GM12878 (cell line): ENCODE measurements at regions not wholly inside any gene's neighbourhood (a gene's known extent, or its start where the extent isn't known, plus 50 kb on each side); places are given as distances from the start of the nearest gene placed in this dataset.

Experiments used
- ATF2 ChIP-seq: IDR thresholded peaks from 2 replicates; pipeline ENCODE4 v1.6.1; 2012; ENCODE audit warnings: low read length, inconsistent platforms
- ATF3 ChIP-seq: IDR thresholded peaks from 2 replicates; pipeline ENCODE4 v1.6.1; 2011; ENCODE audit warnings: low read depth, mild to moderate bottlenecking, low read length, moderate library complexity, borderline replicate concordance; ENCODE audit errors: extremely low read depth
- CHD2 ChIP-seq: IDR thresholded peaks from 2 replicates; pipeline ENCODE4 v1.6.1; 2011; ENCODE audit warnings: low read depth, low read length, improper control_type of control experiment, borderline replicate concordance
- CHD4 ChIP-seq: fragments of 200-600 bp; sonication (generic); IDR thresholded peaks from 2 replicates; pipeline ENCODE4 v1.6.1; 2016; ENCODE audit warnings: mild to moderate bottlenecking
- CTCF ChIP-seq, 3 experiments: IDR thresholded peaks in 2 of 3; conservative IDR thresholded peaks in 1 of 3; 2 replicates each; pipeline ENCODE4 v1.5.1; 2011; ENCODE audit warnings: low read depth in 3 of 3, low read length in 3 of 3, mild to moderate bottlenecking in 3 of 3, control low read depth in 2 of 3, moderate library complexity in 2 of 3, inconsistent platforms in 1 of 3, mixed read lengths in 1 of 3; ENCODE audit not compliant: control insufficient read depth in 2 of 3, insufficient read depth in 1 of 3; ENCODE audit errors: extremely low read depth in 1 of 3
- RAD21 ChIP-seq: IDR thresholded peaks from 2 replicates; pipeline ENCODE4 v1.6.1; 2011; ENCODE audit warnings: mild to moderate bottlenecking, low read depth, low read length, moderate library complexity; ENCODE audit not compliant: insufficient read depth
- SMC3 ChIP-seq: IDR thresholded peaks from 2 replicates; pipeline ENCODE4 v1.6.1; 2011; ENCODE audit warnings: low read length, improper control_type of control experiment, borderline replicate concordance
- STAT3 ChIP-seq: IDR thresholded peaks from 2 replicates; pipeline ENCODE4 v1.6.1; 2011; ENCODE audit warnings: low read depth, low read length, improper control_type of control experiment
- TBL1XR1 ChIP-seq: IDR thresholded peaks from 2 replicates; pipeline ENCODE4 v1.6.1; 2012; ENCODE audit warnings: low read depth, low read length, improper control_type of control experiment
- USF1 ChIP-seq: IDR thresholded peaks from 2 replicates; pipeline ENCODE4 v1.6.1; 2011; ENCODE audit warnings: borderline replicate concordance, low read depth, mild to moderate bottlenecking, moderate library complexity, mixed read lengths, low read length; ENCODE audit not compliant: insufficient read depth; ENCODE audit errors: extremely low read length

DNA sequence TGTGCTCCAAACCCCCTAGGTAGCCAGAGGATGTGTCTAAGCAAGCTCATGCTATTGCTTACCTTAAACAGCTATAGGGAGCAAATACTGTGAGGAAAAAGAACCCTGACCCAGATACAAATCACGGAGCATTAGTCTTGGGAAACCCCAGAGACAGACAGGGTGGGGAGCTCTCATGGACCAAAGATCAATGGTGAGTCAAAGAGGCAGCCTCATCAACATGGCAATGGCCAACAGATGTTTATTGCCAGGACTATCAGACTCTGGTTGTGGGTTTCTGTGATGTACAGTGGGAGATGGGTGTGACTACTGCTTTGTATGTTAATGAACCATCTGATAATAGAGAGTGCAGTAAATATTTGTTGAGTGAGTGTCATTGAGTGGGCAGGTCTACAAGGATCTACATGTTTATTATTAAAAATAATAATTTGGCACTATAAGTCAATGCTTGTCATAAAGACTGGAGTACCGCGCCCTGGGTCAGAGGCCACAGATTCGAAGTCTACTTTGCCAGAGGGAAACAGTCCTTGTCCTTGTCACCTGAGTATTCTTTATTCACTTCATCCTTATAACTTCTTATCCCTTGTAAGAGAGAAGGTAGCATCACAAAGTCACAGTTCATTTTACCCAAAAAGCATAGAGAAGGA, 56.5 kb upstream of the RAI14 start:
- no peak for TF ChIP-seq TBL1XR1
- TF ChIP-seq CTCF (IDR thresholded peaks at IDR 0.05 in 2 of 3, conservative IDR thresholded peaks at IDR 0.05 in 1 of 3; ENCODE audit: control insufficient read depth in 2 of 3, extremely low read depth in 1 of 3, insufficient read depth in 1 of 3, low read depth in 3 of 3, low read length in 3 of 3), result no peak
- no peak for TF ChIP-seq USF1
- no peak for TF ChIP-seq CHD2
- no peak for TF ChIP-seq CHD4
- no peak for TF ChIP-seq SMC3
- TF ChIP-seq STAT3, result no peak
- no peak for TF ChIP-seq RAD21
- TF ChIP-seq ATF2, result no peak
- no peak for TF ChIP-seq ATF3
